ENCODE measurements at regions not wholly inside any gene's neighbourhood (a gene's known extent, or its start where the extent isn't known, plus 50 kb on each side); places are given as distances from the start of the nearest gene placed in this dataset.

GRCh38 chr5:38736089-38736488, 109.7 kb upstream of the OSMR start (continued):
- TF ChIP-seq ATF2 (IDR thresholded peaks at IDR 0.05; ENCODE audit: low read length) (no peak), RBBP5 (IDR thresholded peaks at IDR 0.05; ENCODE audit: borderline replicate concordance, low read depth, low read length) (no peak)

Data from H1 (cell line).